Tongue (tissue), 1 donor: ENCODE measurements at regions not wholly inside any gene's neighbourhood (a gene's known extent, or its start where the extent isn't known, plus 50 kb on each side); places are given as distances from the start of the nearest gene placed in this dataset.

Source experiments
- DNase-seq: peaks from one replicate; pipeline ENCODE4 v3.0.0-alpha.2; 2015

DNA sequence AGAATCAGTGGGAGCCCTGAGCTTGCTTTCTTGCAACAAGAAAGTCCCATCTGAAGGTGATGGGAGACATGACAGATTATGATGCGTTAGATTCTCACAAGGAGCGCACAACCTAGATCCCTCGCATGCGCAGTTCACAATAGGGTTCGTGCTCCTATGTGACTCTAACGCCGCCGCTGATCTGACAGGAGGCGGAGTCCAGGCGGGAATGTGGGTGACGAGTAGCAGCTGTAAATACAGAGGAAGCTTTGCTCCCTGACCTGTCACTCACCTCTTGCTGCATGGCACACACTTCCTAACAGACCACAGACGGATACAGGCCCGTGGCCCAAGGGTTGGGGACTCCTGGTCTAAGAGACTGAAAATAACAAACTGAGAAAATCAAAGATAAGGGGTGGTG, 1163.4 kb upstream of the AUTS2 start:
- DNase-seq: no peak

DNA sequence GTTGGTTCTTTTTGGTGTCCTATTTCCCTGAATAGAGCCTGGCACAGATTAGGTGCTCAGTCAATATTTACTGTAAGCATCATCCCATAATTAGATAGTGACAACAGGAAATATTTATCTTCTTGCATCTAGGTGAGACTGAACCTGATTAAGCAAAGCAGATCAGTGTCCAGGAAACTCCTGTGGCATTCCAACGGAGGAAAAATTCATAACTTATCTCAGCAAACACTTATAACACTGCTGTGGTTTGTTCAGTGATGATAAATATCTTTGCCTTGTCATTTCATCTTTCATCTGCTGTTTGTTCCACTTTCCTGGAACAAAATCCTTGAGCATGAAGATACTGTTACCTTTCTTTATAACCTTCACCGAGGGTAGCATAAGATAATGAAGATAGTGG, 1160.3 kb upstream of the AUTS2 start:
- DNase-seq: no peak

DNA sequence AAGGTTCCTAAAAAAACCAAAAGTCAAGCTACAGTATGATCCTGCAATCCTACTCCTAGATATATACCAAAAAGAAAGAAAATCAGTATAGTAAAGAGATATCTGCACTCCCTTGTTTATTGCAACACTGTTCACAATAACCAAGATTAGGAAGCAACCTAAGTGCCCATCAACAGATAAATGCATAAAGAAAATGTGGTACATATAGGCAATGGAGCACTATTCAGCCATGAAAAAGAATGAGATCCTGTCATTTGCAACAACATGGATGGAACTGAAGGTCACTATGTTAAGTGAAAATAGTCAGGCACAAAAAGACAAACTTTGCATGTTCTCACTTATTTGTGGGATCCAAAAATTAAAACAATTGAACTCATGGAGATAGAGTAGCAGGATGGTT, 1159.5 kb upstream of the AUTS2 start:
- DNase-seq: no peak

DNA sequence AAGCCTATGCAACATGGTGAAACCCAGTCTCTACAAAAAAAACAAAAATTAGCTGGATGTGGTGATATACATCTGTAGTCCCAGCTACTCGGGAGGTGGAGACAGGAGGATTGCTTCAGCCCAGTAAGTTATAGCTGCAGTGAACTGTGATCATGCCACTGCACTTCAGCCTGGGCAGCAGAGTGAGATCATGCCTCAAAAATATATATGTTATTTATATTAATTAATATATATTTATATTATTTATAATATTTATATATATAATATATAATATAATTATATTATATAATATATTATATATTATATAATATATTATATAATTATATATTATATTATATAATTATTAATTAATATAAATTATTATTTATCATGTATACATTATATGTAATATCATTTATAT, 1158.4 kb upstream of the AUTS2 start:
- DNase-seq: no peak

DNA sequence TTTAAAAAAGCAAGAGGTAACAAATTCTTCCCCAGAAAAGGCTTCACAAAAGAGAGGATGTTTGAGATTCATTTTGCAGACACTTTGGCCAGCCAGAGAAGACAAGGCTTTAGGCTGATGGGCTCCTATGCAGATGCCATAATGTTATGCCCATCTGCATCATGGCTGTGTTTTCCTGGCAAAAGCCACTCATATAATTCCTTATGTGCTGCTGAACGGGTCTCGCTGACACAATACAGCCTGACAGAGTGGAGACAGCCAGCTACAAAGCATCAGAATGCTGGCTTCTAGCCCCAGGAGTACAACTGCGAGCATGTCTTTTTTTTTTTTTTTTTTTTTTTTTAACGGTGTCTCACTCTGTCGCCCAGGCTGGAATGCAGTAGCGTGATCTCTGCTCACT, 1157.4 kb upstream of the AUTS2 start:
- peak; percentile 24 for DNase-seq

DNA sequence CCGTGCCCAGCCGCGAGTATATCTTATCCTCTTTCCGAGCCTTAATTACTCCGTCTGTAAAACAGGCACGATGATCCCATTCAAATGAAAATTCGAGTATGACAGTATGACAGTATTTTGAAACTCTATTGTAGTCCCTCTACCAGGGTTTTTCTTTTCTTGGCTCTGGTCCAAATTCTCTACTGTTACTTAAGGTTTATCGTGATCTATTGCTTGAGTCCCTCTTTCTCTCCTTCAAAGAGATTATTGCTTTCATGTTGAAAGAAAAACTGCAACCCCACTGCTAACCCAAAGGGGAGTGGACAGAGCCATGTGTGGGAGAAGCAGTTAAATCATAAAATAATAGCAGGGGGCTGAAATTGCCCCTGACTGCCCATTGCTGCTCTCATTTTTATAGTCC, 1156.6 kb upstream of the AUTS2 start:
- no peak for DNase-seq

DNA sequence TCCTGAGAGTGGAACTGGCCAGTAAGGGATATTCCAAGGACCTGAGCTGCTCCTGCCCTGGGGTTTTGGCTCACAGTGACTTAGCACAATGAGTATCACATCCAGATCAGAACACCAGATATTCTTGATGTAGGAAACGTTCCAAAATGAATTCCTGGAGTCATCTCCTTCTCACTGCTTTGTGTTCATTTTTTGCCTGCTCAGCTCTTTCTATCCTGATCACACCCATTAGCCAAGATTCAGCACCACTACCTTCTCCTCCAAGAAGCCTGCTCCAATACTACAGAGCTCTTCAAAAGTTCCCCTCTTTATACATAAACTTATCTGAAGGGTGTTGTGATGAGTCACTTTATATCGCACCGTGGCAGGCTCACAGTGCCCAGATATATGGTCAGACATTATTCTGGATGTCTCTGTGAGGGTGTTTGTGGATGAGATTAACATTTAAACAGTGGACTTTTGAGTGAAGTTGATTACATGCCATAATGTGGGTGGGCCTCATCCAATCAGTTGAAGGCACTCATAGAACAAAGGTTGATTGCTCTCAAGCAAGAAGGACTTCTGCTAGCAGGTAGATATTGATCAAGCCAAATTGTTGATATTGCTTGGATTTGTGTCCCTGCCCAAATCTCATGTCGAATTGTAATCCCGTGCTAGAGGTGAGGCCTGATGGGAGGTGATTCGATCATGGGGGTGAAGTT, 1155.2 kb upstream of the AUTS2 start:
- DNase-seq: no peak

DNA sequence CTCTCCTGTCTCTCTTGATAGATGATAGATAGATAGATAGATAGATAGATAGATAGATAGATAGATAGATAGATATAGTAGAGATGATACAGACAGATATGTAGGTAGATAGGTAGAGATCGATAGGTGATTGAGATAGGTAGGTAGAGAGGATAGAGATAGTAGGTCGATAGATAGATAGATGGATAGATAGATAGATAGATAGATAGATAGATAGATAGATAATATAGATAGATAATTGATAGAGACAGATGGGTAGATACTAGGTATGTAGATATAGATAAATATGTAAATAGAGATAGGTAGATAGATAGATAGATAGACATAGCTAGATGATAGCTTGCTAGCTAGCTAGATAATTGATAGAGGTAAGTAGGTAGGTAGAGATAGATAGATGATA, 1154.2 kb upstream of the AUTS2 start:
- DNase-seq: no peak

DNA sequence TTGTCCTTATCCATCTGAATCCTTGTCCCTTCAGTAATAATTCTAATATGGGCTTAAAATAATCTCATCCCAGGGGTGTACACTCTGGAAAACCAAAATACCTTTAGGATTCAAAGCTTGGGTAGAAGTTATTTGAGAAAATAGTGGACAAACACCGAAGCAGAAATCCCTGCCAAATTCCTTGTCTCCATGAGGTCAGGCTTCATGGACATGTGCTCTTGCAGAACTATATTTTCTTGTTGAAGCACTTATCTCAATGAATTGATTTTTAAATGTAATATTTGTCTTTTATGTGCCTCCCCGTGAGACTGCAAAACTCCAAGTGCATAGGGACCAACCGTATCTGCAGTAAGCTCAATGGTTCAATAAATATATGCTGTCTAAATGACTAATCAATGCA, 1153.3 kb upstream of the AUTS2 start:
- no peak for DNase-seq

DNA sequence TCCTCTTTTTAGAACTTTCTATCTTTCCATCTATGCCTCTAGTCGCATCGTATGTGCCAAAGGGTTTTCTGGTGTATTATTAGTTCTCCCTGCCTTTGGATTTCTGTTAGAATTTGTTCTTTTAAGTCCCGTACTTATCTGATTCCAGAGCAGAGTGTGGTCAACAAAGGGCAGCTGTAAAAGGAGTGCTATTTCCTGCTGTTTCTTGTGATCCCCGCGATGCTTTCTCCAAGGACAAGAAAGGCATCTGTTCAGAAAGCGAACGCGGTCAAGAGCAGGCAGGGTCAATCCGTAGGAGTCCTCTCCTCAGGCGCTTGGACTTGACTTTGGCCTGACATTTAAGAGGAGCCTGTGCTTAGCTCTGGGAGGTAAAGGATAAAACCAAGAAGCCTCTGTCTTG, 1152.1 kb upstream of the AUTS2 start:
- no peak for DNase-seq

DNA sequence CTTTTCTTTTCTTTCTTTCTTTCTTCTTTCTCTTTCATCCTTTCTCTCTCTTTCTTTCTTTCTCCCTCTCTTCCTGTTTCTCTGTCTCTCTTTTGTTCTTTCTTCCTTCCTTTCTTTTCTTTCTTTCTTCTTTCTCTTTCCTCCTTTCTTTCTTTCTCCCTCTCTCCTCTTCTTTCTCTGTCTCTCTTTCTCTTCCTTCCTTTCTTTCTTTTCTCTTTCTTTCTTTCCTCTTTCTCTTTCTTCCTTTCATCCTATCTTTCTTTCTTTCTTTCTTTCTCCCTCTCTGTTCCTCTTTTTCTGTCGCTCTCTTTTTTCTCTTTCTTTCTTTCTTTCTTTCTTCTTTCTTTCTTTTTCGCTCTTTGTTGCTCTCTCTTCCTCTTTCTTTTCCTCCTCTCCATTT, 1149.2 kb upstream of the AUTS2 start:
- DNase-seq: no peak

DNA sequence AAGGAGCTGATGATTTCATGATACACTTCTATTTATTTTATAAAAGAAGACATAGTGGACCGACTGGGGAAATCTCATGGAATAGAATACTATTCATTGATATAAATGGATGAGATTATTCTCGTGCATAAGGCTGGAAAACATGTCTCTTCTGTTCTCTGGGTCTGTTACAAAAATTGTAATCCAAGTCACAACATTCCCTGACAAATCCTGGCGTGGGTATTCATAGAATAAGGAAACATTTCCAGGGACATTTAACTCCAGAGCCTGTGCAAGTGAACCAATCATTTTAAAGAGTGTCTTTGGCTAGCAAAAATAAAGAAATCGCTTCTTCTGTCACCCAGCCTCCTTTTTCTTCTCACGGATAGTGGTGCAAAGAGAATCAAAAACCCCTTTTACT, 1148.5 kb upstream of the AUTS2 start:
- DNase-seq: no peak

DNA sequence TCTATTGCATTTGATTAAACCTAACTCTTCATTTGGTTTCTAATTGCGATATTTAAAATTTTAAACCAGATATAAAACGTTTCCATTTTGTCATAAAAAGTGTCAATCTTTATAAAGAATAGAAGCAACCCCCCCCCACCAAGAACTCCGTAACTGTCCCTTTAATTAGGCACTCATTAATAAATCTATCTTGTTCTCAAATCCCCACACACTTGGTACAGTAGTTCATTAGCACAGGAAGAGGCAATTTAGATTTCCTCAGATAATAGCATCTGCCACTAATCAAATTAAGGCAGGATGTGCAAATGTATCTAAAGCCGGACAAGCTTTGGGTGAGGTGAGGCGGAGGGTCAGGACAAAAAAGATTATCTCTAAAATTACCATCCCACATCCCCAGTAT, 1143.3 kb upstream of the AUTS2 start:
- DNase-seq: no peak

DNA sequence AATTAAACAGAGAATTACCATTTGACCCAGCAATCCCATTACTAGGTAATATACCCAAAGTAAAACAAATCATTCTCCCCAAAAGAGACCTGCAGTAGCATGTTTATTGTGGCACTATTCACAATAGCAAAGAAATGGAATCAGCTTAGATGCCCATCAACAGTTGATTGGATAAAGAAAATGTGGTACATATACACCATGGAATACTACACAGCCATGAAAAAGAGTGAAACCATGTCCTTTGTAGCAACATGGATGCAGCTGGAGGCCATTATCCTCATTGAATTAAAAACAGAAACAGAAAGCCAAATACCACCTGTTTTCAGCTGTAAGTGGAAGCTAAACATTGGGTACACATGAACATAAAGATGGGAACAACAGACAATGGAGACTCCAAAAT, 1141.8 kb upstream of the AUTS2 start:
- DNase-seq: no peak

DNA sequence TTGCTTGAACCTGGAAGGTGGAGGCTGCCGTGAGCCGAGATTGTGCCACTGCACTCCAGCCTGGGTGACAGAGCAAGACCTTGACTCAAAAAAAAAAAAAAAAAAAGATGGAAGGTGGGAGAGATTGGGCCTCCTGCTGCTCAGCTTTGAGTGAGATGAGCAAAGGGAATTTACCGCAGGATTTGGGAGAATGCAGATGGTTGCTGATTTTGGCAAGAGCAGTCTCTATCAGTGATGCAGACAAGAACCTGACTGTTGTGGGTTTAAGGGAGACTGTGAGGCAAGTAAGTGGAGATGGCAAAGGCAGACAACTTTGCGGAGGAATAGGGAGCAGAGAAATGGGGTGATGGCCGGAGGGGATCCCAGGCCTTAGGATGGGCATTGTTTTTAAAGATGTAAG, 1140.8 kb upstream of the AUTS2 start:
- DNase-seq: no peak

DNA sequence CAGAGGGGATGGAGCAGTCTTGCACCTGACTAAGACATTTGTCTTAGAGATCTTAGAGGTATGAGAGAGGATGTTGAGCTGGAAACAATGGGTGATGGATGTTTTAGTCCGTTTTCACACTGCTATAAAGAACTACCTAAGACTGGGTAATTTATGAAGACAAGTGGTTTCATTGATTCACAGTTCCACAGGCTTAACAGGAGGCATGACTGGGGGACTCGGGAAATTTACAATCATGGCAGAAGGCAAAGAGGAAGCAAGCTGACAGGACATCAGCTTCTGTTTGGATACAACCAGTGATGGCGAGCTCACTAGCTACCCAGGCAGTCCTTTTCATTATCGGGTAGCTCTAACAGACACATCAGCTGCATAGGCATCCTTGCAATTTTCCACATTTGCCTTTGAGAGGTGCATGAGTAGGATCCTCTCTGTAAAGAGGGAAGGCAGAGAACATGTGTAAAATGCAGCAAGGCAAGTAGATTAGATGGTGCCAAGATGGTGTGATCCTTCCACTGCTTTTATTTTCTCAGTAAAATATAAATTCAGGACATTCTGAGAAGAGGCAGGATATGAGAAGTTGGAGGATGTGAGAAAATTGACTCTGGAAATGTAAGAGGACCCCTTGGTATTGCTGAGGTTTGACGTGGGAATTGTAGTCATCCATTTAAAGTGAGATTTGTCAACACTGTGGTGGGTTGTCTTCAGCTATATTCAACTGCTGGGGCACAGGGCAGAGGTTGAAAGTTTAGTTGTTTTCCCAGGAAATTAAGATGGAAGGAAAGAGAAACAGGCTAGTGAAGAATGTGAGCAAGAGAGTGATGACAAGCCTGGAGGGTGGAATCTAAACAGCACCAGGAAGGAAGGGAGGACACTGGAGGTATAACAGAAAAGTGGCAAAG, 1140.0 kb upstream of the AUTS2 start:
- DNase-seq: no peak

DNA sequence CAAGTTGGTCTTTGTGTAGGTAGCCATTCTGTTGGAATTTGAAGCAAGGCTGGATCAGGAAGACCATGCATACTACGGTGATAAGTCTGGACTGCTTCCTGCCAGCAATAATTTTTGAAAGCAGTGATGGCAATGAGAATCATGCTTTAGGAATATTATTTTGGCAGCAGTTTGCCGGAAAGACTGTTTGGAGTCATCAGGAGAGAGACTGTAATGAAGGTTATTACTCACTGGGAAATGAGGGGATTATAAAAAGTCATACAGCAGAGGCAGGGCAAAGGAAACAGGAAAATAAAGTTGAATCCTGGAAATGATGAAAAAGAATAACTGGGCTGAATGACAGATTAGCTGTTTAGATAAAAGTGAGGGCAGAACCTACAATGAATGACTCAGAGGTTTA, 1136.8 kb upstream of the AUTS2 start:
- no peak for DNase-seq

DNA sequence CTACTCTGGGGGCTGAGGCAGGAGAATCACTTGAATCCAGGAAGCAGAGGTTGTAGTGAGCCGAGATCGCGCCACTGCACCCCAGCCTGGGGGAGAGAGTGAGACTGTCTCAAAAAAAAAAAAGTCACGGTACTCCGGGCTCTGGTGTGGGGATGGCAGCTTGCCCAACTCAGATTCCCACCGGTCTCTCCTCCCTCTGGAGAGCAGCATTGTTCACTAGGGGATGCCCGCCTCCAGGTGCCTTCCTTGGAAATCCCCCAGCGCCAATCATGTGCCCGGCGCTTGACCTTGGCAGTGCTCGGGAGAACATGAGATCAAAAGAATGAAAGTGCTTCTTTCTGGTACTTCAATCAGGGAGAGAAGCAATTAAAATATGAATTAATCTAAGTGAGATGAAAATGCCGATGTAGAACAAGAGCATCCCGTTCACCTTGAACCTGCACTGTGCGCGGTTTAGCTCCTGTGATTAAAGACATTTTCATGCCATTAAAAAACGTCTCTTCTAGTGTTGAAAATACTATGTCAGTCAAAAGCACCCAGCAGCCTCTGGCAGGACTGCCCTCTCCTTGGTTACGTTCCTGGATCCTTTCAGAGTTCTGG, 1127.3 kb upstream of the AUTS2 start:
- no peak for DNase-seq

DNA sequence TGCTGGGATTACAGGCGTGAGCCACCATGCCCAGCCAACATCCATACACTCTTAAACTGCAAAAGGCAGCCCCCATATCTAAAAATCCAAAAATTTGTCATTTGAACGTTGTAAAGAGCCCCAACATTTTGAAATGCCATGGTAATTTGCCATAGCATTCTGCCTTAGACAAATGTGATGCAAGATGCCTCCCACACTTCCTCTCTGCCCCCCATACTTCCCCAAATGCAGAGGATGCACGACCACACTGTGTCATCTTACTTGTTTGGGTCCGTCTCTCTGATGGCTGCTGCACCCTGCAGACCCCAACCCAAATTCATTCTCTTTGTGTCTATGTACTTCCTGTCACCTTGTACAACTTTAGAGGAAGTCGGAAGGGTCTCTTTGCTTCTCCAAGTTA, 1125.6 kb upstream of the AUTS2 start:
- no peak for DNase-seq

DNA sequence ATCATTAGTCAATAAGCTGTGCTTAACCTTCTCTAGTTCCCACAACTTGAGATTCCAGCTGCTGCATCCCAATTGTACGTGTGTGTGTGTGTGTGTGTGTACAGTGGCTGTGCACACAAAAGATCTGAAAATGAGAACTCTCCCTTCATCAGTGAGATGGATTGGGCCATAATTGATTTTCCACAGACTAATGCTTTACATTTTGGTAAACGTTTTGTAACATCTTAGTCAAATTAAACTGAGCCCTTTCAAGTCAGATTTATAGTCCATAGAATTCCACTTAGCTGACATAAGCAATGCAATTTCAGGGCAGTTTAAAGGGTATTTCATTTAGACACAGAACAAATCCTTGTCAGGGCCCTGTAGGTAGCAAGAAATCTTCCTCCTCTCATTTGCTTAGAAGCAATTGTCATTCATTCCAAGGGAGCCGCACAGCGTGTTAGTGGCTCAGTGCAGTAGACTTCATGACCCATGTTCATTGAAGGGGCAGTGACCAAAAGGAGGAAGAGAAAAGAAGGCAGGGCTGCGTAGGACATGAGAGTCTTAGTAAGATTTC, 1123.5 kb upstream of the AUTS2 start:
- peak; percentile 41 for DNase-seq

DNA sequence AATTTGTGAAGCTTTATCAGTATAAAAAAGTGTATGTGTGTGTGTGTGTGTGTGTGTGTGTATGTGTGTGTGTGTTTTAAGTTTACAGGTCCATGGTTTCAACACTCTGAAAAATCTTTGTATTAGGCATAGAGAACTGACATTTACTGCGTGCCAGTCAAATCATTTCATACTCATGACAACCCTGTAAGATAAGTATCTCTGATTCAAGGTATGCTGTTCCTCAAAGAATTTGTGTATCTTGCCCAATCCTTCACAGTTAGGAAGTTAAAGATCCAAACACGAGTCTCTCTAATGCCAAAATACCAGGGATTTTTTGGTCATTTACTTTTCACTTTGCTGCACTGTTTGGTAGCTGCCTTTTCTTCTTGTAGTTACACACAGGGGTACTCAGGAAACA, 1121.3 kb upstream of the AUTS2 start:
- no peak for DNase-seq

DNA sequence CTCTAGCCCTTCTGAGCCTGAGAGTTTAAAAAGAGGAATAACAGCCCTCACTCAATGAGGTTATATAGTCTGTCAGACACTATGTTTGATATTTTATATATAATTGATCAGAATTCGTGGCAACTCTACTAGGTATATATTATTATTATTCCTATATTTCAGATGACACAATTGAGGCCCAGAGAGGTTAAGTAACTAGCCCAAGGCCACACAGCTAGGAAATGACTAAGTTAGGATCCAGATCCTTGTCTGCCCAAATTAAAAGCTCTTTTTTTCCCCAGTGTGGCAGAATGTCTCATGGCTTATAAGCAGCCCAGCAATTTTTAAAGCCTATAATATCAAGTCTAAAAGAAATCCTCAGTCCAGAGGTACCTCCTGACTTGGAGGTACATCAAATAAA, 1119.9 kb upstream of the AUTS2 start:
- no peak for DNase-seq

DNA sequence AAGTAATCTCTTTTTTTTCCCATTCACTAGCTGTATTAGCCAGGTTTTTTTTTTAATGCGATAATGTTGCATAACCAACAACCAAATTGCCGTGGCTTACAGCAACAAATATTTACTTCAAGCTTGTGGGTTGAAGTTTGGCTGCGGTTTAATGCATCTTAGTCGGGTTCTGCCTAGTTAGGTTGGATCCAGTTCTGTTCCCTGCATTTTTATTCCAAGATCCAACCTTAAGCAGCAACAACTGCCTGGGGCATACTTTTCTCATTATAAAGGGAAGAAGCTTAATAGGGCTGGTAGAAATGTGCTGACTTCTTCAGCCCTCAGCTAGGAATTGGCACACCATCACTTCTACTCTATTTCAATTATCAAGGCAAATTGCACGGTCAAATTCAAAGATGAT, 1115.5 kb upstream of the AUTS2 start:
- DNase-seq: no peak
